ENCODE measurements at regions not wholly inside any gene's neighbourhood (a gene's known extent, or its start where the extent isn't known, plus 50 kb on each side); places are given as distances from the start of the nearest gene placed in this dataset.

- peak overlapping the region; percentile 60 to 91 (median 84) for H3K27ac ChIP-seq
- ATAC-seq, result peak; percentile 48 to 84 (median 57)
- peaks cover 5 to 54% (median 33%) of the 10 kb centered on the region in 9 donors for H3K4me1 ChIP-seq
Observed at GRCh38 chr3:187949093-187949820, 204.0 kb upstream of the BCL6 start.

DNA sequence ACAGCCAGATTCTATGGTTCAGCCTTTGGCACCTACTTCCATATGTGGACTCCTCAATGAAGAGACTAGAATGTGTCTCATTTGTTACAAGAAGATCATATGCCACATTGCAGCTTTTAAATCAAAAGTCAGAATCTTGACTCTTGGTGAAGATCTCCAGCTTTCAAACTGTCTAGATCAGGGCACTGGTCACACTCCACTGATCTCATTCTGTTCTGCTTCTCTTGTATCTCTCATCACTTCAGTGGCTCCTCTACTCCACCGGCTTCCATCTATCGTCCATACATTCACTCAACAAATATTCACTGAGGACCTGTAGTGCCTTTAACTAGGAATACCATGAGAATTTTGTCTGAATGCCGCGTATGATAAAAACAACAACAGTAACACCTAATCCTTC is 203.3 kb upstream of the LPP start:
- ATAC-seq (no peak), DNase-seq (no peak)
- Histone ChIP-seq H3K27ac (peak overlapping the region in 6 of 10 donors; percentile 49 to 91 (median 89)), H3K4me1 (peaks cover 5 to 65% (median 47%) of the 10 kb centered on the region in 9 donors), H3K27me3 (no peaks in the 10 kb centered on the region), H3K4me3 (no peak overlapping the region), H3K9me3 (no peaks in the 10 kb centered on the region), H3K36me3 (no peaks in the 10 kb centered on the region)
- intact Hi-C loops (cut with DNase I), result loop anchor here in 2 of 10 donors (10.0 kb wide), 2 partner anchors 206 to 304 kb away; partner anchors contain the start of gene BCL6 (in 1 of the 2)
- 73 to 74% methylated on average over 4 of the region's 4 CpGs for WGBS, 2 donors
- no peak for TF ChIP-seq CTCF (IDR thresholded peaks at IDR 0.05)

More at GRCh38 chr3:187949093-187949820, 204.0 kb upstream of the BCL6 start:
- TF ChIP-seq CTCF (IDR thresholded peaks at IDR 0.05), result no peak
- no peaks in the 10 kb centered on the region for H3K27me3 ChIP-seq
- peak; percentile 27 to 55 for DNase-seq
- 56 to 71% methylated on average over 4 of the region's 4 CpGs for WGBS, 2 donors
- H3K4me3 ChIP-seq, result no peak overlapping the region
- H3K36me3 ChIP-seq, result no peaks in the 10 kb centered on the region
- intact Hi-C loops (cut with DNase I), result loop anchor here in 1 of 10 donors (5.0 kb wide), 1 partner anchor 202 kb away; the partner anchor contains the start of gene BCL6
- H3K9me3 ChIP-seq, result no peaks in the 10 kb centered on the region

GRCh38 chr3:187951452-187952190 is 202.3 kb upstream of the LPP start:
- no peaks in the 10 kb centered on the region for H3K36me3 ChIP-seq
- no peak for ATAC-seq
- no peak for TF ChIP-seq CTCF (IDR thresholded peaks at IDR 0.05)
- no peak for DNase-seq
- no peak overlapping the region for H3K4me3 ChIP-seq
- intact Hi-C loops (cut with DNase I), result loop anchor here in 2 of 10 donors (10.0 kb wide), 2 partner anchors 207 to 303 kb away; partner anchors contain the start of gene BCL6 (in 1 of the 2)
- peak overlapping the region in 5 of 10 donors; percentile 52 to 91 (median 89) for H3K27ac ChIP-seq
- no peaks in the 10 kb centered on the region for H3K27me3 ChIP-seq
- H3K9me3 ChIP-seq, result no peaks in the 10 kb centered on the region
- 14 to 24% methylated on average over 1 of the region's 1 CpG for WGBS, 2 donors
- H3K4me1 ChIP-seq, result peaks cover 5 to 56% (median 41%) of the 10 kb centered on the region in 9 donors

- Histone ChIP-seq H3K4me3 (no peak overlapping the region), H3K9me3 (no peaks in the 10 kb centered on the region), H3K27me3 (no peaks in the 10 kb centered on the region), H3K4me1 (peaks cover 5 to 66% (median 44%) of the 10 kb centered on the region in 9 donors), H3K36me3 (no peaks in the 10 kb centered on the region), H3K27ac (peak overlapping the region in 1 of 10 donors; percentile 52)
- 91 to 94% methylated on average over 4 of the region's 4 CpGs for WGBS, 2 donors
- intact Hi-C loops (cut with DNase I), result loop anchor here in 2 of 10 donors (10.0 kb wide), 2 partner anchors 208 to 302 kb away; partner anchors contain the start of gene BCL6 (in 1 of the 2)
- DNase-seq (no peak), ATAC-seq (no peak)
- no peak for TF ChIP-seq CTCF (IDR thresholded peaks at IDR 0.05)
Observed at GRCh38 chr3:187952849-187953248, 201.1 kb upstream of the LPP start.
